GM12878 (cell line): ENCODE measurements at regions not wholly inside any gene's neighbourhood (a gene's known extent, or its start where the extent isn't known, plus 50 kb on each side); places are given as distances from the start of the nearest gene placed in this dataset.

ENCODE experiments used
- ATAC-seq: fragments of 200-7000 bp; cut with Tn5 transposase; 3 replicates; pipeline ENCODE4 v1.9.1; 2020; ENCODE audit warnings: mild to moderate bottlenecking, moderate library complexity
- BruUV-seq: library from RNA; stranded (reverse); fragments of 400-500 nt; replicated peaks from 2 replicates; lab custom pipeline; 2021; lab: Mats Ljungman, UMichigan
- CTCF ChIA-PET: fragments of 300-600 bp; sonication (Branson Sonifier 250); formaldehyde crosslinking; extraction: SDS; loops from one replicate; lab custom pipeline; 2021; ENCODE audit warnings: inconsistent platforms; lab: Yijun Ruan, JAX
- POLR2A ChIA-PET: fragments of 350-600 bp; formaldehyde crosslinking; extraction: SDS; loops from one replicate; lab custom pipeline; 2021; ENCODE audit warnings: inconsistent platforms; lab: Charles Lee
- RAD21 ChIA-PET: fragments of 300-600 bp; sonication (Branson Sonifier 250); formaldehyde crosslinking; loops from one replicate; lab custom pipeline; 2023; ENCODE audit warnings: antibody characterized with exemption; ENCODE audit not compliant: unreplicated experiment; lab: Charles Lee
- SMC1A ChIA-PET: fragments of 300-600 bp; sonication (Branson Sonifier 250); formaldehyde crosslinking; loops from one replicate; lab custom pipeline; 2023; ENCODE audit not compliant: unreplicated experiment, uncharacterized antibody; lab: Charles Lee
- DNase-seq: peaks from one replicate; pipeline ENCODE4 v3.0.0-alpha.2; 2011; ENCODE audit warnings: low read depth, low spot score
- FAIRE-seq: peaks from 3 replicates; lab custom pipeline; 2011; peaks lifted over from hg19 to GRCh38; lab: Jason Lieb, UNC
- H2AFZ ChIP-seq: 2 replicates; pipeline ENCODE4 v1.6.0; 2011; ENCODE audit warnings: low read depth, low read length, control low read depth; ENCODE audit not compliant: control insufficient read depth
- H3K27ac ChIP-seq: 2 replicates; pipeline ENCODE4 v1.5.1; 2011; ENCODE audit warnings: control low read depth; ENCODE audit not compliant: control insufficient read depth, insufficient read depth
- H3K27me3 ChIP-seq, 2 experiments: replicated peaks in 1 of 2; 2 replicates each; pipeline versions ENCODE4 v1.6.0 to v1.6.1; 2011; ENCODE audit warnings: low read length in 1 of 2; ENCODE audit not compliant: control insufficient read depth in 2 of 2, insufficient read depth in 2 of 2
- H3K36me3 ChIP-seq, 2 experiments: 2 replicates each; pipeline ENCODE4 v1.5.1; 2011; ENCODE audit warnings: low read length in 1 of 2; ENCODE audit not compliant: control insufficient read depth in 2 of 2, insufficient read depth in 2 of 2
- H3K4me1 ChIP-seq: 2 replicates; pipeline ENCODE4 v1.6.1; 2011; ENCODE audit warnings: mild to moderate bottlenecking, low read length, moderate library complexity, mixed read lengths; ENCODE audit not compliant: control insufficient read depth, insufficient read depth
- H3K4me2 ChIP-seq: 2 replicates; pipeline ENCODE4 v1.6.0; 2011; ENCODE audit warnings: control low read depth; ENCODE audit not compliant: control insufficient read depth, insufficient read depth
- H3K4me3 ChIP-seq: fragments of 200-600 bp; sonication (generic); 2 replicates; pipeline ENCODE4 v1.5.1; 2016
- H3K79me2 ChIP-seq: 2 replicates; pipeline ENCODE4 v1.6.0; 2011; ENCODE audit warnings: low read length; ENCODE audit not compliant: control insufficient read depth, insufficient read depth
- H3K9ac ChIP-seq: 2 replicates; pipeline ENCODE4 v1.8.0; 2011; ENCODE audit warnings: low read length, control low read depth, mixed read lengths; ENCODE audit not compliant: control insufficient read depth, insufficient read depth
- H3K9me3 ChIP-seq: replicated peaks from 3 replicates; pipeline ENCODE4 v1.5.1; 2011; ENCODE audit warnings: mild to moderate bottlenecking, low read length; ENCODE audit not compliant: control insufficient read depth, insufficient read depth
- H4K20me1 ChIP-seq: 2 replicates; pipeline ENCODE4 v1.6.0; 2011; ENCODE audit not compliant: control insufficient read depth, insufficient read depth
- CEBPB ChIP-seq, 2 experiments: fragments of 150-350 bp in 1 of 2; IDR thresholded peaks; 2 replicates each; pipeline ENCODE4 v1.6.1; 2012 to 2014; ENCODE audit warnings: low read depth in 2 of 2, low read length in 2 of 2, borderline replicate concordance in 1 of 2, inconsistent platforms in 1 of 2
- CREM ChIP-seq: IDR thresholded peaks from 2 replicates; pipeline ENCODE4 v1.6.1; 2014; ENCODE audit warnings: antibody characterized with exemption, low read depth
- DPF2 ChIP-seq: fragments of 450-650 bp; IDR thresholded peaks from 2 replicates; pipeline ENCODE4 v1.6.1; 2017; ENCODE audit warnings: mild to moderate bottlenecking
- HCFC1 ChIP-seq: fragments of 150-350 bp; IDR thresholded peaks from 2 replicates; pipeline ENCODE4 v1.6.1; 2014; ENCODE audit warnings: low read length
- NFIC ChIP-seq: IDR thresholded peaks from 2 replicates; pipeline ENCODE4 v1.6.1; 2012; ENCODE audit warnings: low read depth, mild to moderate bottlenecking, inconsistent platforms, low read length, moderate library complexity
- NR2F1 ChIP-seq: fragments of 450-650 bp; conservative IDR thresholded peaks from 2 replicates; pipeline ENCODE4 v1.6.1; 2017; ENCODE audit warnings: mild to moderate bottlenecking
- PAX5 ChIP-seq: IDR thresholded peaks from 2 replicates; pipeline ENCODE4 v1.6.1; 2011; ENCODE audit warnings: low read depth, low read length, borderline replicate concordance
- PAX8 ChIP-seq: fragments of 450-650 bp; IDR thresholded peaks from 2 replicates; pipeline ENCODE4 v1.6.1; 2017; ENCODE audit warnings: mild to moderate bottlenecking, moderate library complexity
- RB1 ChIP-seq: fragments of 450-650 bp; formaldehyde crosslinking; IDR thresholded peaks from 2 replicates; pipeline ENCODE4 v1.6.1; 2017; ENCODE audit warnings: mild to moderate bottlenecking, borderline replicate concordance
- SPI1 ChIP-seq: IDR thresholded peaks from 2 replicates; pipeline ENCODE4 v1.6.1; 2011; ENCODE audit warnings: low read depth, mild to moderate bottlenecking, low read length, moderate library complexity, borderline replicate concordance; ENCODE audit not compliant: insufficient read depth
- SUPT20H ChIP-seq: IDR thresholded peaks from 2 replicates; pipeline ENCODE4 v1.6.1; 2011; ENCODE audit warnings: low read depth, mild to moderate bottlenecking, low read length, moderate library complexity, borderline replicate concordance; ENCODE audit not compliant: control insufficient read depth
- YY1 ChIP-seq: IDR thresholded peaks from 2 replicates; pipeline ENCODE4 v1.6.1; 2011; ENCODE audit warnings: low read depth, mild to moderate bottlenecking, low read length
- ZZZ3 ChIP-seq: IDR thresholded peaks from 2 replicates; pipeline ENCODE4 v1.6.1; 2011; ENCODE audit warnings: low read depth; ENCODE audit not compliant: control insufficient read depth, insufficient read length
- WGBS: methylation state at CpG from one replicate; pipeline ENCODE4 v1.1.6; 2016; ENCODE audit warnings: low lambda C conversion rate; ENCODE audit not compliant: insufficient replicate concordance, insufficient coverage; ENCODE audit errors: missing lambda C conversion rate; 5-methylcytosine and 5-hydroxymethylcytosine counted together
- in situ Hi-C: fragments of 300-500 bp; cut with MboI; formaldehyde crosslinking; loops from 9 replicates; pipeline ENCODE4 v1.14.3; 2018; ENCODE audit warnings: mixed read lengths
- intact Hi-C: fragments of 100-400 bp; cut with micrococcal nuclease; formaldehyde crosslinking; loops from one replicate; pipeline ENCODE4 v1.14.2; 2022; ENCODE audit not compliant: unreplicated experiment
- TF ChIP-seq, protein P1 (sequence below): fragments of 450-650 bp; IDR thresholded peaks from 2 replicates; pipeline ENCODE4 v1.6.1; 2017; ENCODE audit warnings: mild to moderate bottlenecking, low read depth, inconsistent platforms; ENCODE audit not compliant: poor library complexity, severe bottlenecking
- TF ChIP-seq, protein P2 (sequence below): fragments of 450-650 bp; IDR thresholded peaks from 2 replicates; pipeline ENCODE4 v1.6.1; 2018; ENCODE audit warnings: mild to moderate bottlenecking, low read depth, moderate library complexity; ENCODE audit not compliant: partially characterized antibody
- TF ChIP-seq, protein P3 (sequence below): fragments of 450-650 bp; formaldehyde crosslinking; IDR thresholded peaks from 2 replicates; pipeline ENCODE4 v1.5.0; 2022; ENCODE audit warnings: mild to moderate bottlenecking, missing genetic modification characterization
- TF ChIP-seq, protein P4 (sequence below): fragments of 450-650 bp; IDR thresholded peaks from 2 replicates; pipeline ENCODE4 v1.6.1; 2016; ENCODE audit warnings: mild to moderate bottlenecking

DNA sequence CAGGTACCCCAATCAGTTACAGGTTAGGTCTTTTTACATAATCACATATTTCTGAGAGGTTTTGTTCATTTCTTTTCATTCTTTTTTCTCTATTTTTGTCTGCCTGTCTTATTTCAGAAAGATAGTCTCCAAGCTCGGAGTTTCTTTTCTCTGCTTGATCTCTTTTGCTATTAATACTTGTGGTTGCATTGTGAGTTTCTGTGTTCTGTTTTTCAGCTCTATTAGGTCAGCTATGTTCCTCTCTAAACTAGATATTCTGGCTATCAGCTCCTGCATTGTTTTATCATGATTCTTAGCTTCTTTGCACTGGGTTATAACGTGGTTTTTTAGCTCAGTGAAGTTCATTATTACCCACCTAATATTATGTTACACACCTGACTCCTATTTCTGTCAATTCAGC lies 914.1 kb downstream of the TRHDE start:
- FAIRE-seq: no peak
- H3K9ac ChIP-seq: no peak overlapping the region
- H3K27me3 ChIP-seq: no peaks in the 10 kb centered on the region
- 0% methylated on average over 2 of the region's 2 CpGs for WGBS
- no peak overlapping the region for H2AFZ ChIP-seq
- H3K27ac ChIP-seq: no peak overlapping the region
- H4K20me1 ChIP-seq: no peaks in the 10 kb centered on the region
- ChIA-PET SMC1A (no interaction called here), CTCF (no interaction called here), POLR2A (no interaction called here), RAD21 (no interaction called here)
- ATAC-seq: no peak
- no peaks in the 10 kb centered on the region for H3K9me3 ChIP-seq
- no peak for DNase-seq
- H3K36me3 ChIP-seq: no peaks in the 10 kb centered on the region
- H3K79me2 ChIP-seq: no peaks in the 10 kb centered on the region
- intact Hi-C loops: no loop called here
- no peak overlapping the region for H3K4me3 ChIP-seq
- no peaks in the 10 kb centered on the region for H3K4me1 ChIP-seq
- no TSS peak for BruUV-seq
- no peak overlapping the region for H3K4me2 ChIP-seq
- in situ Hi-C loops: loop anchor here (25.0 kb wide), 1 partner anchor 101 kb away; no protein-coding TSS in a partner anchor
- TF ChIP-seq CEBPB (IDR thresholded peaks at IDR 0.05; ENCODE audit: borderline replicate concordance in 1 of 2, low read depth in 2 of 2, low read length in 2 of 2) (no peak), YY1 (no peak), SPI1 (no peak), PAX8 (no peak), SUPT20H (no peak), RB1 (no peak), ZZZ3 (no peak), PAX5 (no peak), DPF2 (no peak), HCFC1 (no peak), CREM (no peak), NFIC (no peak), NR2F1 (no peak)
- TF ChIP-seq, protein P1, sequence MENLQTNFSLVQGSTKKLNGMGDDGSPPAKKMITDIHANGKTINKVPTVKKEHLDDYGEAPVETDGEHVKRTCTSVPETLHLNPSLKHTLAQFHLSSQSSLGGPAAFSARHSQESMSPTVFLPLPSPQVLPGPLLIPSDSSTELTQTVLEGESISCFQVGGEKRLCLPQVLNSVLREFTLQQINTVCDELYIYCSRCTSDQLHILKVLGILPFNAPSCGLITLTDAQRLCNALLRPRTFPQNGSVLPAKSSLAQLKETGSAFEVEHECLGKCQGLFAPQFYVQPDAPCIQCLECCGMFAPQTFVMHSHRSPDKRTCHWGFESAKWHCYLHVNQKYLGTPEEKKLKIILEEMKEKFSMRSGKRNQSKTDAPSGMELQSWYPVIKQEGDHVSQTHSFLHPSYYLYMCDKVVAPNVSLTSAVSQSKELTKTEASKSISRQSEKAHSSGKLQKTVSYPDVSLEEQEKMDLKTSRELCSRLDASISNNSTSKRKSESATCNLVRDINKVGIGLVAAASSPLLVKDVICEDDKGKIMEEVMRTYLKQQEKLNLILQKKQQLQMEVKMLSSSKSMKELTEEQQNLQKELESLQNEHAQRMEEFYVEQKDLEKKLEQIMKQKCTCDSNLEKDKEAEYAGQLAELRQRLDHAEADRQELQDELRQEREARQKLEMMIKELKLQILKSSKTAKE: no peak
- TF ChIP-seq, protein P2, sequence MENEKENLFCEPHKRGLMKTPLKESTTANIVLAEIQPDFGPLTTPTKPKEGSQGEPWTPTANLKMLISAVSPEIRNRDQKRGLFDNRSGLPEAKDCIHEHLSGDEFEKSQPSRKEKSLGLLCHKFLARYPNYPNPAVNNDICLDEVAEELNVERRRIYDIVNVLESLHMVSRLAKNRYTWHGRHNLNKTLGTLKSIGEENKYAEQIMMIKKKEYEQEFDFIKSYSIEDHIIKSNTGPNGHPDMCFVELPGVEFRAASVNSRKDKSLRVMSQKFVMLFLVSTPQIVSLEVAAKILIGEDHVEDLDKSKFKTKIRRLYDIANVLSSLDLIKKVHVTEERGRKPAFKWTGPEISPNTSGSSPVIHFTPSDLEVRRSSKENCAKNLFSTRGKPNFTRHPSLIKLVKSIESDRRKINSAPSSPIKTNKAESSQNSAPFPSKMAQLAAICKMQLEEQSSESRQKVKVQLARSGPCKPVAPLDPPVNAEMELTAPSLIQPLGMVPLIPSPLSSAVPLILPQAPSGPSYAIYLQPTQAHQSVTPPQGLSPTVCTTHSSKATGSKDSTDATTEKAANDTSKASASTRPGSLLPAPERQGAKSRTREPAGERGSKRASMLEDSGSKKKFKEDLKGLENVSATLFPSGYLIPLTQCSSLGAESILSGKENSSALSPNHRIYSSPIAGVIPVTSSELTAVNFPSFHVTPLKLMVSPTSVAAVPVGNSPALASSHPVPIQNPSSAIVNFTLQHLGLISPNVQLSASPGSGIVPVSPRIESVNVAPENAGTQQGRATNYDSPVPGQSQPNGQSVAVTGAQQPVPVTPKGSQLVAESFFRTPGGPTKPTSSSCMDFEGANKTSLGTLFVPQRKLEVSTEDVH: no peak
- TF ChIP-seq, protein P3, sequence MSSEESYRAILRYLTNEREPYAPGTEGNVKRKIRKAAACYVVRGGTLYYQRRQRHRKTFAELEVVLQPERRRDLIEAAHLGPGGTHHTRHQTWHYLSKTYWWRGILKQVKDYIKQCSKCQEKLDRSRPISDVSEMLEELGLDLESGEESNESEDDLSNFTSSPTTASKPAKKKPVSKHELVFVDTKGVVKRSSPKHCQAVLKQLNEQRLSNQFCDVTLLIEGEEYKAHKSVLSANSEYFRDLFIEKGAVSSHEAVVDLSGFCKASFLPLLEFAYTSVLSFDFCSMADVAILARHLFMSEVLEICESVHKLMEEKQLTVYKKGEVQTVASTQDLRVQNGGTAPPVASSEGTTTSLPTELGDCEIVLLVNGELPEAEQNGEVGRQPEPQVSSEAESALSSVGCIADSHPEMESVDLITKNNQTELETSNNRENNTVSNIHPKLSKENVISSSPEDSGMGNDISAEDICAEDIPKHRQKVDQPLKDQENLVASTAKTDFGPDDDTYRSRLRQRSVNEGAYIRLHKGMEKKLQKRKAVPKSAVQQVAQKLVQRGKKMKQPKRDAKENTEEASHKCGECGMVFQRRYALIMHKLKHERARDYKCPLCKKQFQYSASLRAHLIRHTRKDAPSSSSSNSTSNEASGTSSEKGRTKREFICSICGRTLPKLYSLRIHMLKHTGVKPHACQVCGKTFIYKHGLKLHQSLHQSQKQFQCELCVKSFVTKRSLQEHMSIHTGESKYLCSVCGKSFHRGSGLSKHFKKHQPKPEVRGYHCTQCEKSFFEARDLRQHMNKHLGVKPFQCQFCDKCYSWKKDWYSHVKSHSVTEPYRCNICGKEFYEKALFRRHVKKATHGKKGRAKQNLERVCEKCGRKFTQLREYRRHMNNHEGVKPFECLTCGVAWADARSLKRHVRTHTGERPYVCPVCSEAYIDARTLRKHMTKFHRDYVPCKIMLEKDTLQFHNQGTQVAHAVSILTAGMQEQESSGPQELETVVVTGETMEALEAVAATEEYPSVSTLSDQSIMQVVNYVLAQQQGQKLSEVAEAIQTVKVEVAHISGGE: no peak
- TF ChIP-seq, protein P4, sequence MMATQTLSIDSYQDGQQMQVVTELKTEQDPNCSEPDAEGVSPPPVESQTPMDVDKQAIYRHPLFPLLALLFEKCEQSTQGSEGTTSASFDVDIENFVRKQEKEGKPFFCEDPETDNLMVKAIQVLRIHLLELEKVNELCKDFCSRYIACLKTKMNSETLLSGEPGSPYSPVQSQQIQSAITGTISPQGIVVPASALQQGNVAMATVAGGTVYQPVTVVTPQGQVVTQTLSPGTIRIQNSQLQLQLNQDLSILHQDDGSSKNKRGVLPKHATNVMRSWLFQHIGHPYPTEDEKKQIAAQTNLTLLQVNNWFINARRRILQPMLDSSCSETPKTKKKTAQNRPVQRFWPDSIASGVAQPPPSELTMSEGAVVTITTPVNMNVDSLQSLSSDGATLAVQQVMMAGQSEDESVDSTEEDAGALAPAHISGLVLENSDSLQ: no peak
